HG02870 (cell line): ENCODE measurements at regions not wholly inside any gene's neighbourhood (a gene's known extent, or its start where the extent isn't known, plus 50 kb on each side); places are given as distances from the start of the nearest gene placed in this dataset.

ENCODE experiments used
- ATAC-seq: cut with Tn5 transposase; IDR thresholded peaks from one replicate; pipeline ENCODE4 v1.9.1; 2021; ENCODE audit warnings: mild to moderate bottlenecking, moderate library complexity; ENCODE audit not compliant: unreplicated experiment

DNA sequence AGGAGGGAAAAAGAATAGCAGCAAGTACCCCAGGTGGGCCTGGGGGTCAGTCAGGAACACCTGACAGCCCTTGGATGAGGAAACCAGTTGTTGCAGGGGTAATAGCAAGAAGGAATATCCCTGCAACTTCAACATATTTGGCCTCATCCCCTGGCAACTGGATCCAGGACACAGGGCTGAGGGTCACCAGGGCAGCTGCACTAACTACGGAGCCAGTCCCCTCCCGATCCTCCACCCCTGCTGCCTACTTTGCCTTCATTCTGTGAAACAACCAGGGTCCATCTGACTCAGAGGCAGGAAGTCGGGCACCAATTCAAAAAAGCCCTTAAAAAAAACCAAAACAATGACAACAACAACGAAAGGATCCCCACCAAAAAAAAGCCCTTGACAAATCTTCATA is 52.9 kb downstream of the FRMPD3 start:
- no peak for ATAC-seq

DNA sequence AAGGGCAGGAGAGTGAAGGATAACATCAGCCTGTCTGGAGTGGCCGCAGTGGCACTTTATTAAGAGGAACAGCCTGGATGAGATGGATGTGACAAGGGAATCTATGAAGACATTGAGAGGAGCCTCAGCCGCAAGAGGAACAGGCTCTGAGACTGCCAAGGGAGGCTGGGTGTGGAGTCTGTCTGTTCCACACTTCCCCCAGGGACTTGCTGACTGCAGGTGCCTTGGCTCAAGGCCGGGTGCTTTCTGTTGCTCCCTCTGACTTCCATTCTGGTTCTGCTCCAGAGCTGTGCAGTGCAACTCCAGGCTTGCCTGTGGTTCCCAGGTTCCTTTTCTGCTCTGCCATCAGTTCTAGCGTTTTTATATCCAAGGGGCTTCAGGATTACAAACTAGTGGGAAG is 54.6 kb downstream of the FRMPD3 start:
- ATAC-seq = no peak

DNA sequence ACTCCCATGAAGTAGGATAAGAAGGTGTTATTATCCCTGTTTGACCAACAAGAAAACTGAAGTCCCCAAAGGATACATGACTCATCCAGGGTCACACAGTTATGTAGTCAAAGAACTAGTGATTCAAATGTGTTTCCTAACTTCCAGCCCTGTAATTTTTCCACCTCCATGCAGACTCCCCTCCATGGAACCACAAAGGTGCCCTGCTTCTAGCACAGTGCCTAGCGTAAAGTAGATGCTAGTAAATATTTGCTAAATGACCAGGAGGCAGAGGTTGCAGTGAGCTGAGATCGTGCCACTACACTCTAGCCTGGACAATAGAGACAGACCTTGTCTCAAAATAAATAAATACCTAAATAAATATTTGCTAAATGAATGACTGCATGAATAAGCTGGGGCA is 55.8 kb downstream of the FRMPD3 start:
- no peak for ATAC-seq

DNA sequence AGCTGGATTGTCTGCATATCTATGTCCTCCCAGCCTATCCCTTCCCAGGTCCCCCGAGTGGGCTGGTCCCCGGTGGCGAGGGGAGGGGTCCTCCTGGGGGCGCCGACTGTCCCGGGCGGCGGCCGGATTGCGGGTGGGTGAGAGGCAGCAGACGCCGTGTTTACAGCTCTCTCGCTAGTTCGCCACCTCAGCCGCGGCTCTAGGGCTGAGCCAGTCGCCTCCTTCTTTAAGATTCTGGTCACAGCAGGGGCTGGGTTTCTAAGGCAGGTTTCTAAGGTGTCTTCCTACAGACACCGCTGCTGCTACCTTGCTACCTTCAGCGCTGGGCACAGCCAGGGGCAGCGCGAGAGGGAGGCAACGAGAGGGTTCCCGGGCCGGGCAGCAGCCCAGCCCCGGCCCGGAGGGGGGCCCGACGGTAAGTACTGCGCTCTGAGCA is 57.2 kb downstream of the FRMPD3 start:
- no peak for ATAC-seq

DNA sequence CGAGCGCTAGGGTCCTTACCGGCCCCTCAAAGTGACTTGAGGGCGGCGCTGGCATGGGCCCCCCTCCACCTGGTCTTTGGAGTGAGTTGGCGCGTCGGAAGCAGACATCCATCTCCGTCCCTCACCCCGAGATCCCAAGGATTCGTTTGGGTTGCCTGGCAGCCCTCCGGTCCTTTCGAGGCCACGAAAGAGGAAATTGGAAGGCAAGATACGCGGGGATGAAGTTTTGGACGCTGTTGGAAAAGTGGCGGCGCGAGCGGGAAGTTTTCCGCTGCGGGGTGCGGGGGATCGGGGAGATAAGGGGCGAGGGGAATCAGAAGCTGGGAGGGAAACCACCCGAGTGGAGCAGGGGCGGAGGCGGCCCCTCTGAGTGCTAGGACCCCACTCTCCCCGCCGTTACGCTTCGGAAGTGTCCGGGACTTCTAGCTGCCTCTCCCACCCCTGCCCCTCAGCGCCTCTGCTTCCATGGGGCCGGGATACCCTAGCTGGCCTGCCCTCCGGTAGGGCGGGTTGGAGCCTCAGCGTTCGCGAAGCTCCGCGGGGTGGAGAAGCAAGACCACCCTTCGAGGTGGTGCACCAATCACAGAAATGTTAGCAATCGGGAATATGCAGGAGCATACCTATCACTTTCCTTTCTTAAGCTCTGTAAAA is 57.8 kb downstream of the FRMPD3 start:
- ATAC-seq = no peak

DNA sequence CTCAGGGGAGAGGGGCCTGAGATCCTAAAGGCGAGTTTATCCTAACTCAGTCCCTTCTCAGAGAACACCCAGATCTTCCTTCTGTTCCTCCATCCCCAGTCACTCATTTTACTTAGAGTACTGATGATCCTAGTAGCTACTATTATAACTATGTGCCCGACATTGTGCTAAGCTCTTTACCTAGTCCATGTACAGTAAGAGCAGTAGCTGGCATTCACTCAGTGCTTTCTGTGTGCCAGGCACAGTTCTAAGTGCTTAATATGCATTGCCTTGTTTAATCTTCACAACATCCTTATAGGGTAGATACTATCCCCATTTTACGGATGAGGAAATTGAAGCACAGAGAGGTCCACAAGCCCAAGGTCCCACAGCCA is 58.3 kb downstream of the FRMPD3 start:
- no peak for ATAC-seq

DNA sequence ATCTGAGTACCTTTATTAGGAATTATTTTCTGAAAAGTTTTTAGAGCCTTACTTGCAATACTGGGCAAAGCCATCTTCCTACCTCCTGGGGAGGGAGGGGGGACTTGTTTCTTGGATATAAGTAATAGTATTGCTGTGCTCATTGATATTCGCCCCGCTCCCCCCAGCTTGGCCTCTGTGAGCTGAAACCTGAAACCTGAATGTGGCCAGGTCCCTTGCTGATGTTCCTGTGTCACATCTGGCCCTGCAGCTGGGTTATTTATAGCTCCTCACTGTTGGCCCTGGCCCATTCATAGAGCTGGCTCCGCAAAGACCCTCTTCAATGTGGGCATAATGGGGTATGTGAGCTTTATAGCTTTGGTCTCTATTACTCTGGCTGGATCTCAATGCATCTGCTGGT is 59.5 kb downstream of the FRMPD3 start:
- no peak for ATAC-seq

DNA sequence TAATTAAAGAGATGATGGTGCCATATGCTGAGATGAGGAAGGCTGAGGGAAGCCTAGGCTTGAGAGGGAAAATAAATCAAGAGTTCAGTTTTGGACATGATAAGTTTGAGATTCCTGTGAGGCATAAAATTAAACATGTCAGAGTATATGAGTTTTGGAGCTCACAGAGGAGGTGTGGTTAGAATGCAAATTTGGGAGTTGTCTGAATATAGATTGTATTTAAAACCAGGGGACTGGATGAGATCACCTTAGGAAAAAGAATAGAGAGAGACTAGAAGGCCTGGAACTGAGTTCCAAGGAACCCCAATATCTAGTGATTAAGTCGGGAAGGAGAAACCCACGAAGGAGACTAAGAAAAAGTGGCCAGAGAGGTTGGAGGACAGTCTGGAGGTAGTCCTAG is 65.5 kb downstream of the FRMPD3 start:
- ATAC-seq = no peak

DNA sequence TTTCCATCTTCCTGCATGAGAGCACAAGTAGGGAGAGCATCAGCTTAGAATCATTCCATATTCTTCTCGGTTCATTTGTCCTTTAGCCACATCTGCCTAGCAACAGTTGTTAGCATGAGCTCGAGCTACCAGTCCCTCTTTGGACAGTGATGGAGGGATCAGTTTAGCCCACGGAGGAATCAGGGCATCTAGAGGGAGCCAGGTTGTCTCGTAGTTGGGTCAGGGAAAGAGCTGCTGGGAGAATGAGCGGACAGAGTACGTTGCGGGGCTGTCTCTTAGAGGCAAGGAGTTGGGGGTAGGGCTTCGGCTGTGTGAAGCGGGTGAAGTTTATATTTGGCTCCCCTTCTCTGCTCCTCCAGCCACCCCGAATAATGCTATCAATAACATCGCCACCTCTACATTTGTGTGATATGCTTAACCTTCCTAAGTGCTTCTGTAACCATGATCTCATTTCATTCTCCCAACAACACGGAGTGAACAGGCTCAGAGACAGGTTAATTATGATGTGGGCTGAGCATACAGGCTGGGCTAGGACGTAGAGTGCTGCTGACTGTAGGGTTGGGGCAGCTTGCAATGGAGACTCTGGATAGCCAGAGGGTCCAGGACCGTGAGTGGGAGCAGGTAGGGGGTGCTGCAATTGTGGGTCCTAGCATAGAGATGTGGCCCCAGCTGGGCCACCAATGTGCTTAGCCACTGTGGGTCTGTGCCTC is 72.6 kb downstream of the FRMPD3 start:
- no peak for ATAC-seq

DNA sequence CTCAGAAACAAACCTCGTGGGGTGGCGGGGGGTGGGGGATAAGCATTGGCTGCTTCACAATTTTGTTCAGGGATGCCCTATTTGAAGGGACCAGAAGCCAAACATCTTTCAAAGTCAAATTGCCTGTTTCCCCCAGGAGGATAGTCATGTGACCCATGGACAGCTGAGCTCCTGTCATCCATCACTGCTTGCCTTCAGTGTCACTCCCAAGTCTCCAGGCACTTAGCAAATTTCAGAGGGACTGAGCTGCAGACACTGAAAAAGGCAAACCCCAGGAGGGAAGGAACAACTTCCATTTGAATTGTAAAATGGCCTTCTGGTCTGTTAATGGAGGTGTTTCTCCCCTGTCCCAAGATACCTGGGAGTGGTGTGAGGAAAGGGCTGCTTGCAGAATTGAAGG is 73.4 kb downstream of the FRMPD3 start:
- ATAC-seq = no peak

DNA sequence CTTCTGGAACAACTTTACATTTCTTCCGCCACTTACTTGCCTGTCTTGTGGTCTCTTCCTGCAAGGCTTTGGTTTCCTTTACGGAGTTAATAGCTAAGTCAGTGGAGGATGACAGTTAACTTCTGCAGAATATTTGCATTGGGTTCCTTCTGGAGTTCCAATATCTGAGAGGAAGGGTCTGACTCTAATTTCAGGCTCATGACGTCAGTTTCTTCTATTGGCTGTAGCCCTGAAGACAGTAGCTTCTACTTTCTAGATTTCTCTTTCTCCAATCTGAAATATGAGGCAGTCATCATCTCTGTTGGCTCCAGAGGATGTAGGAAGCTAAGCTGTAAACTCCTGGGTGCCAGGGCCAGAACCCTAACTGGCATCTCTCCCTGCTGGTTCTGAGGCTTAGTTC is 76.7 kb downstream of the FRMPD3 start:
- no peak for ATAC-seq

DNA sequence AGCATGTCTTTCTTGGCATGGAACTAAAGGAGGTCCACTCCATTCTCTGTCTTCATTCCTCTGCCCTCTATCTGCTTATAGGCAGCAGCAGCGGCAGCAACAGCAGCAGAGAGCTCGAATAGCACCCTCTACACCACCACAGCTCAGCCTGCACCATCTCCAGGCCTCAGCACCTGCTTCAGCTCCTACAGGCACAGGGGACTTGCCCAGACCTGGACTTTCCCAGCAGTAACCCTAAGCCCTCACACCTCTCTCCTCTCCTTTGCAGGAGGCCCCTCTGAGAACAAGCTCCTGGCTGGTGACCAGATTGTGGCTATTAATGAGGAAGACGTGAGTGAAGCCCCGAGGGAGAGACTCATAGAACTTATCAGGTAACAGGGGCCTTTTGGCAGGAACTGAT is 80.7 kb downstream of the FRMPD3 start:
- ATAC-seq = no peak

DNA sequence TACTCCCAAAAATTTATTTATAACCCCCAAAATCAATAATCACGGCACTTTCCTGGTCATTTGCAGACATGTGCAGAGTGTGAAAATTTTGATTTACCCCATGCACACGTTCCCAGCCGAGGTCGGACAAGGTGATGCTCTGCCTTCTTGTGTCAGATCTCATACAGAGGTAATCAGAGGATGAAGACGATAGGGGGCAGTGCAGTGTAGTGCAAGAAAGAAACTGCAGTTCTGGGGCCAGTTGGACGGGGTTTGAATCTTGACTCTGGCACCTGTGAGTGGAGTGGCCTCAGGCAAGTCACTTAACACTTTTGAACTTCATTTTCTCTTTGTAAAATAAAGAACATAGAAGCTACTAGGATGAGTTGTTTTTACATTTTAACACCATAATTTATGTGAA is 88.4 kb downstream of the FRMPD3 start:
- no peak for ATAC-seq

DNA sequence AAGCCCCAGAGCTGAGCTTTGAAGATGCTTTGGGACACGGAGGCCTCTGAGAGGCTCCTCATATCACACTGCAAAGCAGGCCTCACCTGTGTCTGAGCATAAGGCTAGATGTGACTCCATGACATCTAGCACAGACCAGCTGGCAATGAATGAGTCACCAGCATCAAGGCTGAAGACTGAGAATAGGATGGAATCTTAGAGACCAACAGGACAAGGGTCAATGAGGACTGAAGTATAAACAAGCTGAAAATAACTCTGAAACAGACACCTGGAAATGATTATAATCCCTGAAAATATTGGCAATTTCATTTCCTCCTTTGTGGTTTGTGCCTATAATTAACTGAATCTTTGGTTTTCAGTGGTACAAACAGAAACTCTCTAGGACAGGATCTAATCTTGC is 87.1 kb upstream of the PRPS1 start:
- no peak for ATAC-seq

DNA sequence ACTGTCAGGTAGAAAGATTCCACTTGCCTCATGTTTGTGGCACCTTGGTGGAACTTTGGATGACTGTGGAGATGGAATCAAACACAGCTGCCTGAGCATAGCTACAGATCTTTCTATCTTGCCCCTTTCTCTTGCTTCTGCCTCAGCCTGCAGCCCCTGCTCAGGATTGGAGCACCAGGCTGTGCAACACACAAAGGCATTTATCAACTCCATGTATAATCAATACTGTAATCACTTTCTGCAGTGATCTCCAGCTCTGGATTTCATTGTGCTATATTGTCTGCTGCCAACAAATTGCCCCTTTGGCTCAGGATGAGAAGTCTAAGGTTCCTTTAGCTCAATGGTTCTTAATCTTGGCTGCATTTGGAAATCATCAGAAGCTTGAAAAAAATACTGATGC is 86.3 kb upstream of the PRPS1 start:
- no peak for ATAC-seq

DNA sequence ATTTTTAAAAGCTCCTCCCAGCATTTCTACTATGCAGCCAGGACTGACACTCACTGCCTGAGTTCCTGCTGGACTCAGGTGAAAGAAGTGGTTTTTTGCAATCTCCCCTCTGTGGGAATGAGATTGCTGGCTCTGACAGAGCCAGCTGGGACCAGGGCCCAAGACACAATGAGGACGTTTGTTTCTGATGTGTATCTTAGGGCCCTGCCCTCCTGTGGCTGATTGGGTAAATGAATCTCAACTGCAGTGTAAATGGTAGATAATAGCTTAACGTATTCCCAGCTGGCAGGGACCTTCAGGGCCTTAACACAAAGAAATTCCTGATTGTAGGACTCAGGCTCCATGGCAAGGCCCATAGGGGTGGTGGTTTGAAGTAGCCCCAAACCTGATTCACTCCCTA is 85.8 kb upstream of the PRPS1 start:
- ATAC-seq = peak; percentile 59

DNA sequence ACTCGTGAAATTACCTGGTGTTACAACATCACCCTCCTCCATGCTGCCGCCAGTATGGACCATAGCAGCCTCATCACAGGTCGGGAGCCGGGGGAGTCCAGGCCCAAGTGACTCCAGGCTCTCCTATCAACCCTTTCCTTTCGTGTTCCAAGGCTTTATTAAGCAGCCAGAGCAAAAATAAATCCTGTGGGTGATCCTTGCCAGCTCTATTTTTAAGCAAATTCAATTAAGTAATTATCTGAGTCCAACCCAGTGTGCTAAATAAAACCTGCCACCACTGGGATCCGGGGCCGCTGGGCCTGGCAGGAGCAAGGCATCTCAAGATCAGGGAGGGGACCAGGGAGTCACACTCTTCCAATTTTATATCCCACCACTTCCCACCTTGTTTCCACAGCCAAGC is 80.7 kb upstream of the PRPS1 start:
- no peak for ATAC-seq

DNA sequence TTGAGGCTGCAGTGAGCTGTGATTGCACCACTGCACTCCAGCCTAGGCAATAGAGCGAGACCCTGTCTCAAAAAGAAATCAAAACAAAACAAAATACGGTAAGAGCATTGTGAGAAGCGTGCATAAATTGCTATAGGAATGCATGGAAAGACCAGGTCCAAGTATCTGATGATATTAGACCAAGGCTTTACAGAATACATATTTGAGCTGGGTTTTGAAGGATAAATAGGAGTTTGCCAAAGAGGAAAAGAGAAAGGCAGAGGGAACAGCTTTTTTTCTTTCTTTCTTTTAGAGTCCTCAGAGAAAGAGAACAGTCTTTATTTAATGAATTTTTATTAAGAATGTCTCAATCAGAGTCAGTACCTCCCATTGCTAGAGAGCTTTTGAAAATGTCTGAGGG is 79.5 kb upstream of the PRPS1 start:
- no peak for ATAC-seq

DNA sequence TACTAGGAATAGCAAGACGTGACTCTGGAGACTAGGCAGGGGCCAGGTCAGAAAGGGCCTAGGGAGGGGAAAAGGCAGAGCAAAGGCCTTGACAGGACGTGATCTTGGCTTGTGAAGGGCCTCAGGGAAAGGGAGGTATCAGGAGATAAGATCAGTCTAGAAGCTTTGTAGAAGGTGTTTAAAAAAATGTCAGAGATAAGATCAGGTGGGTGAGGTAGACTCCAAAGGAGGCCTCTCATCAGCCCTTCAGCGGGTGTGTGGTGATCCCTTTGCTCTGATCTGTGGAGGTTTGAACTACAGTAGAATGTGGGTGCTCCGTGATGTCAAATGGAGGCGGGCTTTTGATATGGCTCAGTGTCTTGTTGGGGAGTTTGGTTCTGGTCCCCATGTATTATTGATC is 78.8 kb upstream of the PRPS1 start:
- no peak for ATAC-seq

DNA sequence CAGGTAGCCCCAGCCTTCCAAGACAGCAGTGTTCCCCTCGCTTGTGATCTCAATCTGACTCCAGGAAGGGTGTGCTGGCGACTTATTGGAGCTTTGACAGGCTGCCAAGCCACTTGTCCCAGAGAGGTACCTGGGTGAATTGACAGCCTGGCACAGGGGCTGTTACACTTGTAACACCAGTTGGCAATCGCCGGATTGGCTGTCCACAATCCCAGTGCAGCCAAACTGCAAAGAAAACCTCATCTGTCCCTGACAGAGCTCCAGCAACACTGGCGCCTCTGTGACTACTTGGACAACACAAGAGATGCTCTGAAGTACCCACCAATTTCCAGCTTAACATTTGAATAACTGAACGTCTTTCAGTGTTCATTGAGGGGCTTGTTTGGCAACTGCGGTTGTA is 76.8 kb upstream of the PRPS1 start:
- ATAC-seq = no peak

DNA sequence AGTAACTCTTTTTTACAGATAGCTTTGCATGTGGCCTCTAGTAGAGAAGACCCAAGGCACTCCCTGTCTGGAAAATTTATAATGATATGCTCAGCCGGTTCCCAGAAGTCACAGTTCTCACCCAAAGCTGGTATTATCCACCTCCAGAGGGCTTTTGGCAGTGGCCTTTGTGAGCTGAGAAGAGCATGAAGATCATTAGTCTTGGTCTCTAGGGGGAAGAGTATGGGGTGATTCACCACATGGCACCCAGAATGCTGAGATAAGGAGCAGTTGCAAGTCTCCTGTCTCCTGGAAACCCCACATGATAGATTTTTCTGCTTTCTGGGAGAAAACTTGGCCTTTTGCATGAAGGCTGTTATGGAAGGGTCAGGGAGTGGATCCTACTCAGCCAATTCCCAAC is 75.4 kb upstream of the PRPS1 start:
- ATAC-seq = no peak

DNA sequence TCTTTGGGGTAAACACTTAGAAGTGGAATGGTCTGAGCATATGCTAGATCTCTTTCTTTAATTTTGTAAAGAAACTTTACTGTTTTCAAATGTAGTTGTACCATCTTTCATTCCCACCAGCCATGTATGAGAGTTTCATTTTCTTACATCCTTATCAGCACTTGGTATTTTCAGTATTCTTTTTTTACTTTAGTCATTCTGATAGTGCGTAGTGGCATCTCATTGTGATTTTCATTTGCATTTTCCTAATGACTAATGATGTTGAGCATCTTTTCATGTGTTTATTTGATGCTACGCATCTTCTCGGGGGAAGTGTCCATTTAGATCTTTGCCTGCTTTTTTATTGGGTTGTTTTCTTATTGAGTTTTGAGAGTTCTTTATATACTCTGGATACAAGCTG is 71.3 kb upstream of the PRPS1 start:
- ATAC-seq = no peak

DNA sequence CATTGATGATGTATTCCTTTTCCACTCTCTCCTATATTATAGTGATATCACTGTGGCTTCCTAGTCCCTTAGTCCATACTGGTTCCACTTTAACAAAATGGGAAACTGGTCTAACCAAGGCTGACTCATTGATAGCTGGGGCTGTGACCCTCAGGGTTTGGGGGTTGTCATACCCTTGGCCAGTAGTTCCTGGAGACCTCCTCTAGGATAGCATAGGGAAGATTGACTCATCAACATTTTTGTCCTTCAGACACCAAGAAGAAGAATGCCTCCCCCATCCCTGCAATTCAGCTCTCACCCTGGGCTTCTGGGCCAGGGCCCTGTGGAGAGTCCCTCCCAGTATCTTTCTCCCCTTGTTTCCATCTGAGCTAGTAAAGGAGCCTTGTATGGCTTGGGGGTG is 68.8 kb upstream of the PRPS1 start:
- no peak for ATAC-seq
